Body of pancreas (tissue), 4 donors: ENCODE measurements at regions not wholly inside any gene's neighbourhood (a gene's known extent, or its start where the extent isn't known, plus 50 kb on each side); places are given as distances from the start of the nearest gene placed in this dataset.

Experiments
- CTCF ChIP-seq, 7 experiments: fragments of 450-650 bp in 4 of 7; fragments of 200-600 bp in 3 of 7; sonication (generic) in 3 of 7; IDR thresholded peaks; one replicate each; pipeline ENCODE4 v1.5.1; 2016 to 2019; ENCODE audit warnings: antibody characterized with exemption in 7 of 7
- POLR2A ChIP-seq, 3 donors: fragments of 450-650 bp; IDR thresholded peaks; one replicate each; pipeline ENCODE4 v1.6.1; 2016; ENCODE audit warnings: antibody characterized with exemption in 3 of 3, mild to moderate bottlenecking in 2 of 3

GRCh38 chr18:46268671-46269070, 164.5 kb downstream of the HAUS1 start:
- TF ChIP-seq CTCF (IDR thresholded peaks at IDR 0.05) (no peak), POLR2A (IDR thresholded peaks at IDR 0.05) (no peak)
